B cell (primary cell): ENCODE measurements at regions not wholly inside any gene's neighbourhood (a gene's known extent, or its start where the extent isn't known, plus 50 kb on each side); places are given as distances from the start of the nearest gene placed in this dataset.

Experiments
- ATAC-seq: fragments of 200-7000 bp; cut with Tn5 transposase; one replicate; pipeline ENCODE4 v1.10.0; 2021; ENCODE audit warnings: low read depth, mild to moderate bottlenecking, moderate number of reproducible peaks, moderate library complexity
- CTCF ChIA-PET: fragments of 350-600 bp; sonication (Branson Sonifier 250); formaldehyde crosslinking; loops from one replicate; lab custom pipeline; 2021; ENCODE audit warnings: antibody characterized with exemption, inconsistent platforms; lab: Charles Lee
- POLR2A ChIA-PET: fragments of 350-600 bp; sonication (Branson Sonifier 250); formaldehyde crosslinking; loops from one replicate; lab custom pipeline; 2021; ENCODE audit warnings: antibody characterized with exemption; lab: Charles Lee
- DNase-seq: peaks from one replicate; pipeline ENCODE4 v3.0.0; 2013
- H2AFZ ChIP-seq: 2 replicates; pipeline ENCODE4 v1.6.1; 2012; ENCODE audit warnings: mild to moderate bottlenecking, low read depth, low read length; ENCODE audit not compliant: insufficient read depth, poor library complexity, severe bottlenecking
- H3K27ac ChIP-seq, 2 donors: 1 replicate in 1 of 2; 2 replicates in 1 of 2; pipeline ENCODE4 v1.5.1; 2012 to 2013; ENCODE audit warnings: low read length in 2 of 2, mild to moderate bottlenecking in 2 of 2, moderate library complexity in 1 of 2
- H3K27me3 ChIP-seq, 4 experiments: fragments of 200-600 bp in 1 of 4; sonication (generic) in 1 of 4; replicated peaks in 1 of 4; 1 replicate in 2 of 4; 2 replicates in 2 of 4; pipeline versions ENCODE4 v1.6.1 to v1.7.0; 2013 to 2016; ENCODE audit warnings: low read length in 3 of 4, mild to moderate bottlenecking in 2 of 4, mixed read lengths in 1 of 4, moderate library complexity in 1 of 4; ENCODE audit not compliant: insufficient read depth in 4 of 4, control insufficient read depth in 3 of 4; ENCODE audit errors: control extremely low read depth in 1 of 4
- H3K36me3 ChIP-seq, 2 experiments: replicated peaks in 1 of 2; 1 replicate in 1 of 2; 2 replicates in 1 of 2; pipeline versions ENCODE4 v1.6.1 to v1.7.1; 2013; ENCODE audit warnings: low read length in 1 of 2; ENCODE audit not compliant: insufficient read depth in 2 of 2, control insufficient read depth in 1 of 2; ENCODE audit errors: control extremely low read depth in 1 of 2, extremely low read depth in 1 of 2
- H3K4me1 ChIP-seq, 2 donors: fragments of 200-600 bp in 1 of 2; sonication (generic) in 1 of 2; 1 replicate in 1 of 2; 2 replicates in 1 of 2; pipeline versions ENCODE4 v1.5.1 to v1.6.1; 2013 to 2017; ENCODE audit warnings: low read length in 2 of 2; ENCODE audit not compliant: control insufficient read depth in 2 of 2, insufficient read depth in 2 of 2
- H3K4me2 ChIP-seq: replicated peaks from 2 replicates; pipeline ENCODE3; 2012; ENCODE audit warnings: mild to moderate bottlenecking, low read depth, low read length; ENCODE audit not compliant: poor library complexity, severe bottlenecking
- H3K4me3 ChIP-seq, 5 experiments: fragments of 200-600 bp in 1 of 5; sonication (generic) in 1 of 5; 1 replicate in 3 of 5; 2 replicates in 2 of 5; pipeline versions ENCODE4 v1.5.1 to v1.7.0; 2011 to 2016; ENCODE audit warnings: low read length in 4 of 5, mild to moderate bottlenecking in 4 of 5, low read depth in 2 of 5, control low read depth in 1 of 5, moderate library complexity in 1 of 5; ENCODE audit not compliant: insufficient read depth in 1 of 5; ENCODE audit errors: control extremely low read depth in 1 of 5, extremely low read depth in 1 of 5
- H3K79me2 ChIP-seq: fragments of 200-600 bp; sonication (generic); one replicate; pipeline ENCODE4 v1.6.0; 2016; ENCODE audit warnings: low read length; ENCODE audit not compliant: control insufficient read depth, insufficient read depth
- H3K9ac ChIP-seq: fragments of 200-600 bp; sonication (generic); 2 replicates; pipeline ENCODE4 v1.6.1; 2017; ENCODE audit warnings: mild to moderate bottlenecking, low read length, moderate library complexity
- H3K9me3 ChIP-seq, 3 donors: one replicate each; pipeline versions ENCODE4 v1.6.1 to v1.7.1; 2013; ENCODE audit warnings: low read length in 2 of 3; ENCODE audit not compliant: control insufficient read depth in 2 of 3, insufficient read depth in 1 of 3; ENCODE audit errors: control extremely low read depth in 1 of 3
- H4K20me1 ChIP-seq: 2 replicates; pipeline ENCODE4 v1.6.0; 2012; ENCODE audit warnings: mild to moderate bottlenecking, low read length; ENCODE audit not compliant: insufficient read depth, control insufficient read depth, poor library complexity, severe bottlenecking
- H3K27ac Mint-ChIP-seq: one replicate; pipeline ENCODE4 v1.8.0; 2021; ENCODE audit warnings: mixed read lengths
- H3K27me3 Mint-ChIP-seq: one replicate; pipeline ENCODE4 v1.8.0; 2021; ENCODE audit warnings: mixed read lengths
- H3K4me1 Mint-ChIP-seq: one replicate; pipeline ENCODE4 v1.8.0; 2021; ENCODE audit warnings: mixed read lengths
- H3K4me3 Mint-ChIP-seq: one replicate; pipeline ENCODE4 v1.8.0; 2021; ENCODE audit warnings: mixed read lengths
- H3K9me3 Mint-ChIP-seq: one replicate; pipeline ENCODE4 v1.8.0; 2022; ENCODE audit warnings: mixed read lengths; ENCODE audit not compliant: insufficient read depth
- EZH2 ChIP-seq: IDR thresholded peaks from 2 replicates; pipeline ENCODE4 v1.6.1; 2012; ENCODE audit warnings: borderline replicate concordance, low read depth, mild to moderate bottlenecking, moderate library complexity, low read length; ENCODE audit not compliant: insufficient read depth, poor library complexity, severe bottlenecking
- WGBS: methylation state at CpG from one replicate; pipeline ENCODE4 v1.1.5; 2013; ENCODE audit warnings: missing lambda C conversion rate; ENCODE audit not compliant: insufficient coverage; 5-methylcytosine and 5-hydroxymethylcytosine counted together
- intact Hi-C: fragments of 100-400 bp; cut with micrococcal nuclease; formaldehyde crosslinking; loops from one replicate; pipeline ENCODE4 v1.10.0; 2022
- TF ChIP-seq, protein P1 (sequence below): fragments of 200-600 bp; IDR thresholded peaks from one replicate; pipeline ENCODE4 v1.8.0; 2022; ENCODE audit warnings: antibody characterized with exemption, mild to moderate bottlenecking

DNA sequence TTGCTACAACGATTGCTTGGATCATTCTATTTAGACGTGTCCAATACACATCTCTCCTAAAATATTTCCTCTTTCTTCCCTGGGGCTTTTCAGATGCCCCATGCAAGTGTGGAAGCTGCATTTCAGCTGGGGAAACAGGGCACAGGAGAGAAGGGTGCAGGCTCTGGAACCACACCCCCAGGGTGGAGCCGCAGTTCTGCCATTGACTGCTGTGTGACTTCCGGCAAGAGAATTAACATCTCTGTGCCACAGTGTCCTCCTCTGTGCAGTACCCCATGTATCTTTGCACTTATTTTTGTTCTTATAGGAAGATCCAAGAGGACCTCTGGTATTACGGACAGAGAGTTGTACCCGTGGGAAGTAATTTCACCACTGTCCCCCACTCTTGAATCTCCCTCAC lies 405.3 kb upstream of the EEF2KMT start:
- Histone ChIP-seq H3K27ac (no peak overlapping the region), H3K36me3 (no peaks in the 10 kb centered on the region), H3K27me3 (no peaks in the 10 kb centered on the region), H3K4me1 (no peaks in the 10 kb centered on the region), H3K79me2 (no peaks in the 10 kb centered on the region), H3K4me3 (no peak overlapping the region), H3K9ac (no peak overlapping the region), H3K4me2 (no peak overlapping the region), H3K9me3 (peaks cover 0 to 4% (median 0%) of the 10 kb centered on the region in 3 donors), H2AFZ (no peak overlapping the region), H4K20me1 (no peaks in the 10 kb centered on the region)
- no peak overlapping the region for H3K27ac Mint-ChIP-seq
- no peaks in the 10 kb centered on the region for H3K9me3 Mint-ChIP-seq
- WGBS = 100% methylated on average over 2 of the region's 6 CpGs
- no peak for DNase-seq
- H3K4me3 Mint-ChIP-seq = no peak overlapping the region
- POLR2A ChIA-PET = no interaction called here
- no peaks in the 10 kb centered on the region for H3K27me3 Mint-ChIP-seq
- H3K4me1 Mint-ChIP-seq = no peaks in the 10 kb centered on the region
- TF ChIP-seq EZH2 = no peak
- TF ChIP-seq, protein P1, sequence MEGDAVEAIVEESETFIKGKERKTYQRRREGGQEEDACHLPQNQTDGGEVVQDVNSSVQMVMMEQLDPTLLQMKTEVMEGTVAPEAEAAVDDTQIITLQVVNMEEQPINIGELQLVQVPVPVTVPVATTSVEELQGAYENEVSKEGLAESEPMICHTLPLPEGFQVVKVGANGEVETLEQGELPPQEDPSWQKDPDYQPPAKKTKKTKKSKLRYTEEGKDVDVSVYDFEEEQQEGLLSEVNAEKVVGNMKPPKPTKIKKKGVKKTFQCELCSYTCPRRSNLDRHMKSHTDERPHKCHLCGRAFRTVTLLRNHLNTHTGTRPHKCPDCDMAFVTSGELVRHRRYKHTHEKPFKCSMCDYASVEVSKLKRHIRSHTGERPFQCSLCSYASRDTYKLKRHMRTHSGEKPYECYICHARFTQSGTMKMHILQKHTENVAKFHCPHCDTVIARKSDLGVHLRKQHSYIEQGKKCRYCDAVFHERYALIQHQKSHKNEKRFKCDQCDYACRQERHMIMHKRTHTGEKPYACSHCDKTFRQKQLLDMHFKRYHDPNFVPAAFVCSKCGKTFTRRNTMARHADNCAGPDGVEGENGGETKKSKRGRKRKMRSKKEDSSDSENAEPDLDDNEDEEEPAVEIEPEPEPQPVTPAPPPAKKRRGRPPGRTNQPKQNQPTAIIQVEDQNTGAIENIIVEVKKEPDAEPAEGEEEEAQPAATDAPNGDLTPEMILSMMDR = no peak
- intact Hi-C loops = no loop called here
- no peak for ATAC-seq
- CTCF ChIA-PET = no interaction called here

DNA sequence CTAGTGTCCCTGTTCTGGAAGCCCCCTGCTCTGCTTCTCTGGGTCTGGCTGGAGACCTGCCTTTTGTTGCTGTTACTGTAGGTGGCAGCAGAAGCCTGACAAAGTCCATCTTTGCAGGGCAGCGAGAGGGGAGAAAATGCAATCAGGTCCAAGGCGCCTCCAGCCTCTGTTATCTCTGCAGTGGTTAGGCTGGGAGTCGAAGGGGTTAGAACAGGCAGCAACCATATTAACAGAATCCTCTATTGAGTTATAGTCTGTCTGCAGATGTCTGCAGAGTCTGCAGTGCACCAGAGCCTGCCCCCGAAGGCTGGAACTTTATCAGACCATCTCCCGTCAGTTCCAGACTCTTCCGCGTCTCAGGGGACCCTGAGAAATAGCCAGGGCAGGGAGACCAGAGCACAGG lies 404.9 kb upstream of the EEF2KMT start:
- ATAC-seq (no peak), DNase-seq (no peak)
- intact Hi-C loops = no loop called here
- WGBS = 48% methylated on average over 6 of the region's 7 CpGs
- Histone ChIP-seq H3K27ac (no peak overlapping the region), H3K4me2 (no peak overlapping the region), H4K20me1 (no peaks in the 10 kb centered on the region), H3K9me3 (peaks cover 0 to 4% (median 0%) of the 10 kb centered on the region in 3 donors), H3K9ac (no peak overlapping the region), H2AFZ (no peak overlapping the region), H3K79me2 (no peaks in the 10 kb centered on the region), H3K4me3 (no peak overlapping the region), H3K4me1 (no peaks in the 10 kb centered on the region), H3K36me3 (no peaks in the 10 kb centered on the region), H3K27me3 (no peaks in the 10 kb centered on the region)
- no peak overlapping the region for H3K27ac Mint-ChIP-seq
- H3K9me3 Mint-ChIP-seq = no peaks in the 10 kb centered on the region
- H3K4me3 Mint-ChIP-seq = no peak overlapping the region
- no peaks in the 10 kb centered on the region for H3K4me1 Mint-ChIP-seq
- ChIA-PET POLR2A (no interaction called here), CTCF (no interaction called here)
- TF ChIP-seq, protein P1 = no peak
- no peaks in the 10 kb centered on the region for H3K27me3 Mint-ChIP-seq
